Astrocyte (in vitro differentiated cells and primary cell): ENCODE measurements at regions not wholly inside any gene's neighbourhood (a gene's known extent, or its start where the extent isn't known, plus 50 kb on each side); places are given as distances from the start of the nearest gene placed in this dataset.
"Not testable (repeated sequence)": the region's sequence is repeated elsewhere in the genome, so short reads cannot be mapped to it uniquely, and the experiment has no call there.

Source experiments
- DNase-seq: peaks from one replicate; pipeline ENCODE4 v3.0.0-alpha.2; 2010; ENCODE audit warnings: low read depth
- FAIRE-seq: peaks from 2 replicates; lab custom pipeline; 2011; peaks lifted over from hg19 to GRCh38; lab: Jason Lieb, UNC
- H2AFZ ChIP-seq: 2 replicates; pipeline ENCODE4 v1.6.0; 2012; ENCODE audit warnings: low read depth, low read length, inconsistent platforms
- H3K27ac ChIP-seq: 2 replicates; pipeline ENCODE4 v1.5.1; 2011; ENCODE audit warnings: low read depth, low read length, inconsistent platforms
- H3K27me3 ChIP-seq: 2 replicates; pipeline ENCODE4 v1.6.0; 2011; ENCODE audit warnings: low read length, inconsistent platforms; ENCODE audit not compliant: insufficient read depth
- H3K36me3 ChIP-seq: 2 replicates; pipeline ENCODE4 v1.5.1; 2011; ENCODE audit warnings: low read length, inconsistent platforms; ENCODE audit not compliant: insufficient read depth
- H3K4me1 ChIP-seq: 2 replicates; pipeline ENCODE4 v1.5.1; 2011; ENCODE audit warnings: low read length, inconsistent platforms; ENCODE audit not compliant: insufficient read depth
- H3K4me2 ChIP-seq: 2 replicates; pipeline ENCODE4 v1.6.0; 2012; ENCODE audit warnings: low read length, inconsistent platforms
- H3K4me3 ChIP-seq: 2 replicates; pipeline ENCODE4 v1.5.1; 2011; ENCODE audit warnings: low read depth, mild to moderate bottlenecking, low read length, inconsistent platforms; ENCODE audit not compliant: insufficient read depth
- H3K79me2 ChIP-seq: 2 replicates; pipeline ENCODE4 v1.6.0; 2012; ENCODE audit warnings: mild to moderate bottlenecking, low read length, inconsistent platforms; ENCODE audit not compliant: insufficient read depth
- H3K9ac ChIP-seq: 2 replicates; pipeline ENCODE4 v1.6.0; 2012; ENCODE audit warnings: mild to moderate bottlenecking, low read length, inconsistent platforms
- H3K9me3 ChIP-seq: 2 replicates; pipeline ENCODE4 v1.5.1; 2012; ENCODE audit warnings: low read depth, mild to moderate bottlenecking, low read length, inconsistent platforms; ENCODE audit not compliant: insufficient read depth
- H4K20me1 ChIP-seq: 2 replicates; pipeline ENCODE4 v1.6.0; 2012; ENCODE audit warnings: low read length, inconsistent platforms; ENCODE audit not compliant: insufficient read depth
- H3K27ac Mint-ChIP-seq: one replicate; pipeline ENCODE4 v1.8.0; 2021; ENCODE audit warnings: mild to moderate bottlenecking, mixed read lengths; ENCODE audit not compliant: unreplicated experiment
- H3K27me3 Mint-ChIP-seq: one replicate; pipeline ENCODE4 v1.8.0; 2021; ENCODE audit warnings: low read depth, mixed read lengths; ENCODE audit not compliant: unreplicated experiment
- H3K36me3 Mint-ChIP-seq: one replicate; pipeline ENCODE4 v1.8.0; 2021; ENCODE audit warnings: low read depth, mixed read lengths; ENCODE audit not compliant: unreplicated experiment
- H3K4me1 Mint-ChIP-seq: one replicate; pipeline ENCODE4 v1.8.0; 2021; ENCODE audit warnings: low read depth, mixed read lengths; ENCODE audit not compliant: unreplicated experiment
- H3K4me3 Mint-ChIP-seq: one replicate; pipeline ENCODE4 v1.8.0; 2021; ENCODE audit warnings: mild to moderate bottlenecking, moderate library complexity, mixed read lengths; ENCODE audit not compliant: unreplicated experiment
- H3K9me3 Mint-ChIP-seq: one replicate; pipeline ENCODE4 v1.8.0; 2021; ENCODE audit warnings: mild to moderate bottlenecking, mixed read lengths; ENCODE audit not compliant: unreplicated experiment
- CTCF ChIP-seq: IDR thresholded peaks from 2 replicates; pipeline ENCODE4 v1.5.1; 2011; ENCODE audit warnings: low read depth, mild to moderate bottlenecking, inconsistent platforms, low read length, moderate library complexity; ENCODE audit not compliant: insufficient read depth
- EZH2 ChIP-seq: IDR thresholded peaks from 2 replicates; pipeline ENCODE4 v1.6.1; 2012; ENCODE audit warnings: mild to moderate bottlenecking, low read length, inconsistent platforms; ENCODE audit not compliant: insufficient read depth

- Histone ChIP-seq H2AFZ (peak overlapping the region; percentile 29), H3K27ac (no peak overlapping the region), H4K20me1 (no peaks in the 10 kb centered on the region), H3K27me3 (no peaks in the 10 kb centered on the region), H3K9ac (no peak overlapping the region), H3K9me3 (no peaks in the 10 kb centered on the region), H3K36me3 (no peaks in the 10 kb centered on the region), H3K4me3 (no peak overlapping the region), H3K4me1 (no peaks in the 10 kb centered on the region), H3K79me2 (no peaks in the 10 kb centered on the region), H3K4me2 (no peak overlapping the region)
- no peak for DNase-seq
- Mint-ChIP-seq H3K9me3 (no peaks in the 10 kb centered on the region), H3K4me3 (no peak overlapping the region), H3K4me1 (no peaks in the 10 kb centered on the region), H3K27me3 (no peaks in the 10 kb centered on the region), H3K27ac (no peak overlapping the region), H3K36me3 (no peaks in the 10 kb centered on the region)
- no peak for FAIRE-seq
- TF ChIP-seq EZH2 (no peak), CTCF (no peak)
Observed at GRCh38 chr11:97764605-97765004, 1256.1 kb upstream of the CNTN5 start.

GRCh38 chr11:97770570-97770969 is 1250.2 kb upstream of the CNTN5 start:
- H3K4me1 Mint-ChIP-seq = peaks cover 4% of the 10 kb centered on the region
- TF ChIP-seq CTCF = no peak

DNA sequence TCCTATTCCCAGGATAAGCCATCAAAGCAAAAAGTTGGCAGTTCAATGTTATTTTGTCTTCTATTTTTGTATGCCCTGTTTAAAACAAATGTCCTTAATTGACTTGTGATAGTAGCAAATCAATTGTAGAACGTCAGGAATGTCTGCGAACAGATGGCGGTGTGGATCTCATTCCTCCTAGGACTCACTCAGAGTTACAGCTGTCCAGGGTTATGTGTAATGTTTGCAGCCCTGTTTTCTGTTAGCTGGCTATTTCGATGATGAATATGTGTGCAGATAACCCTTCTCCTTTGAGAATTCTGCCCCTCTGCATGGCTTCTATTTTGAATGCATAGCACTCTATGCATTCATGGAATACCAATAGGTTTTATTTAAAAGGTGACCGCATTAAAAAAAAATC is 1248.0 kb upstream of the CNTN5 start:
- H3K27ac Mint-ChIP-seq = no peak overlapping the region
- DNase-seq (no peak), FAIRE-seq (no peak)
- no peaks in the 10 kb centered on the region for H3K4me1 ChIP-seq
- H3K9me3 ChIP-seq = no peaks in the 10 kb centered on the region
- peaks cover 4% of the 10 kb centered on the region for H3K4me1 Mint-ChIP-seq
- no peaks in the 10 kb centered on the region for H4K20me1 ChIP-seq
- no peak overlapping the region for H3K4me3 ChIP-seq
- no peak overlapping the region for H2AFZ ChIP-seq
- no peaks in the 10 kb centered on the region for H3K36me3 Mint-ChIP-seq
- H3K79me2 ChIP-seq = no peaks in the 10 kb centered on the region
- no peak overlapping the region for H3K9ac ChIP-seq
- H3K27me3 ChIP-seq = no peaks in the 10 kb centered on the region
- TF ChIP-seq CTCF (no peak), EZH2 (no peak)
- peak overlapping the region; percentile 1 for H3K4me2 ChIP-seq
- H3K9me3 Mint-ChIP-seq = peaks cover 1% of the 10 kb centered on the region
- no peaks in the 10 kb centered on the region for H3K27me3 Mint-ChIP-seq
- no peaks in the 10 kb centered on the region for H3K36me3 ChIP-seq
- no peak overlapping the region for H3K27ac ChIP-seq
- no peak overlapping the region for H3K4me3 Mint-ChIP-seq

More at GRCh38 chr11:97770570-97770969, 1250.2 kb upstream of the CNTN5 start:
- no peak overlapping the region for H3K9ac ChIP-seq
- FAIRE-seq = no peak
- H2AFZ ChIP-seq = no peak overlapping the region
- H3K4me3 ChIP-seq = no peak overlapping the region
- no peak for DNase-seq
- Mint-ChIP-seq H3K9me3 (peaks cover 1% of the 10 kb centered on the region), H3K27ac (no peak overlapping the region), H3K4me3 (no peak overlapping the region), H3K36me3 (no peaks in the 10 kb centered on the region), H3K27me3 (no peaks in the 10 kb centered on the region)
- H3K36me3 ChIP-seq = no peaks in the 10 kb centered on the region
- no peaks in the 10 kb centered on the region for H3K79me2 ChIP-seq
- no peak overlapping the region for H3K27ac ChIP-seq
- no peaks in the 10 kb centered on the region for H3K4me1 ChIP-seq
- no peaks in the 10 kb centered on the region for H4K20me1 ChIP-seq
- H3K9me3 ChIP-seq = no peaks in the 10 kb centered on the region
- no peaks in the 10 kb centered on the region for H3K27me3 ChIP-seq
- H3K4me2 ChIP-seq = no peak overlapping the region

- H3K4me1 ChIP-seq, H3K36me3 ChIP-seq, H3K36me3 Mint-ChIP-seq, H3K4me3 Mint-ChIP-seq, DNase-seq, FAIRE-seq, H4K20me1 ChIP-seq, H3K79me2 ChIP-seq, H2AFZ ChIP-seq, H3K27ac ChIP-seq, H3K4me3 ChIP-seq, H3K27me3 Mint-ChIP-seq, H3K27ac Mint-ChIP-seq, H3K27me3 ChIP-seq, H3K4me2 ChIP-seq, H3K9me3 ChIP-seq, H3K4me1 Mint-ChIP-seq, H3K9ac ChIP-seq: not testable (repeated sequence)
- H3K9me3 Mint-ChIP-seq = peaks cover 26% of the 10 kb centered on the region
Observed at GRCh38 chr11:97784388-97784787, 1236.4 kb upstream of the CNTN5 start.
